Body of pancreas (tissue), 4 donors: ENCODE measurements at regions not wholly inside any gene's neighbourhood (a gene's known extent, or its start where the extent isn't known, plus 50 kb on each side); places are given as distances from the start of the nearest gene placed in this dataset.

ENCODE experiments used
- POLR2A ChIP-seq, 3 donors: fragments of 450-650 bp; IDR thresholded peaks; one replicate each; pipeline ENCODE4 v1.6.1; 2016; ENCODE audit warnings: antibody characterized with exemption in 3 of 3, mild to moderate bottlenecking in 2 of 3
- TF ChIP-seq, protein P1 (sequence below), 7 experiments: fragments of 450-650 bp in 4 of 7; fragments of 200-600 bp in 3 of 7; sonication (generic) in 3 of 7; IDR thresholded peaks; one replicate each; pipeline ENCODE4 v1.5.1; 2016 to 2019; ENCODE audit warnings: antibody characterized with exemption in 7 of 7

GRCh38 chr2:200065477-200065876, 110.1 kb downstream of the MAIP1 start:
- TF ChIP-seq, protein P1, sequence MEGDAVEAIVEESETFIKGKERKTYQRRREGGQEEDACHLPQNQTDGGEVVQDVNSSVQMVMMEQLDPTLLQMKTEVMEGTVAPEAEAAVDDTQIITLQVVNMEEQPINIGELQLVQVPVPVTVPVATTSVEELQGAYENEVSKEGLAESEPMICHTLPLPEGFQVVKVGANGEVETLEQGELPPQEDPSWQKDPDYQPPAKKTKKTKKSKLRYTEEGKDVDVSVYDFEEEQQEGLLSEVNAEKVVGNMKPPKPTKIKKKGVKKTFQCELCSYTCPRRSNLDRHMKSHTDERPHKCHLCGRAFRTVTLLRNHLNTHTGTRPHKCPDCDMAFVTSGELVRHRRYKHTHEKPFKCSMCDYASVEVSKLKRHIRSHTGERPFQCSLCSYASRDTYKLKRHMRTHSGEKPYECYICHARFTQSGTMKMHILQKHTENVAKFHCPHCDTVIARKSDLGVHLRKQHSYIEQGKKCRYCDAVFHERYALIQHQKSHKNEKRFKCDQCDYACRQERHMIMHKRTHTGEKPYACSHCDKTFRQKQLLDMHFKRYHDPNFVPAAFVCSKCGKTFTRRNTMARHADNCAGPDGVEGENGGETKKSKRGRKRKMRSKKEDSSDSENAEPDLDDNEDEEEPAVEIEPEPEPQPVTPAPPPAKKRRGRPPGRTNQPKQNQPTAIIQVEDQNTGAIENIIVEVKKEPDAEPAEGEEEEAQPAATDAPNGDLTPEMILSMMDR (IDR thresholded peaks at IDR 0.05): no peak
- TF ChIP-seq POLR2A (IDR thresholded peaks at IDR 0.05): no peak
